DND-41 (cell line): ENCODE measurements at regions not wholly inside any gene's neighbourhood (a gene's known extent, or its start where the extent isn't known, plus 50 kb on each side); places are given as distances from the start of the nearest gene placed in this dataset.

Source experiments
- ATAC-seq: fragments of 200-7000 bp; cut with Tn5 transposase; 3 replicates; pipeline ENCODE4 v1.9.1; 2021; ENCODE audit warnings: low read depth; ENCODE audit not compliant: insufficient read depth
- DNase-seq: peaks from one replicate; pipeline ENCODE4 v3.0.0-alpha.2; 2020
- H2AFZ ChIP-seq: 2 replicates; pipeline ENCODE4 v1.6.0; 2012; ENCODE audit warnings: low read depth, low read length
- H3K27ac ChIP-seq: 2 replicates; pipeline ENCODE4 v1.5.1; 2012; ENCODE audit warnings: low read length, inconsistent platforms
- H3K27me3 ChIP-seq: fragments of 200-600 bp; sonication (generic); 2 replicates; pipeline ENCODE4 v1.6.0; 2012; ENCODE audit warnings: low read length, mild to moderate bottlenecking, inconsistent platforms; ENCODE audit not compliant: insufficient read depth, poor library complexity
- H3K36me3 ChIP-seq: 2 replicates; pipeline ENCODE4 v1.5.1; 2012; ENCODE audit warnings: low read length, inconsistent platforms; ENCODE audit not compliant: insufficient read depth
- H3K4me1 ChIP-seq: 2 replicates; pipeline ENCODE4 v1.5.1; 2012; ENCODE audit warnings: mild to moderate bottlenecking, low read length; ENCODE audit not compliant: insufficient read depth
- H3K4me2 ChIP-seq: 2 replicates; pipeline ENCODE4 v1.6.0; 2012; ENCODE audit warnings: mild to moderate bottlenecking, moderate library complexity, low read length, inconsistent platforms; ENCODE audit not compliant: insufficient read depth
- H3K4me3 ChIP-seq, 2 experiments: fragments of 200-600 bp in 1 of 2; shearing (Covaris generic) in 1 of 2; 2 replicates each; pipeline ENCODE4 v1.5.1; 2012 to 2016; ENCODE audit warnings: inconsistent platforms in 2 of 2, low read length in 2 of 2, mild to moderate bottlenecking in 2 of 2, low read depth in 1 of 2, moderate library complexity in 1 of 2
- H3K79me2 ChIP-seq: 2 replicates; pipeline ENCODE4 v1.6.0; 2012; ENCODE audit warnings: low read length, inconsistent platforms; ENCODE audit not compliant: insufficient read depth
- H3K9ac ChIP-seq: 2 replicates; pipeline ENCODE4 v1.6.0; 2012; ENCODE audit warnings: low read depth, mild to moderate bottlenecking, inconsistent platforms, low read length, moderate library complexity
- H3K9me3 ChIP-seq: 2 replicates; pipeline ENCODE4 v1.5.1; 2012; ENCODE audit warnings: low read length, moderate library complexity, mild to moderate bottlenecking, inconsistent platforms; ENCODE audit not compliant: insufficient read depth, severe bottlenecking
- H4K20me1 ChIP-seq: 2 replicates; pipeline ENCODE4 v1.6.0; 2012; ENCODE audit warnings: low read length; ENCODE audit not compliant: insufficient read depth
- CTCF ChIP-seq: IDR thresholded peaks from 2 replicates; pipeline ENCODE4 v1.5.1; 2012; ENCODE audit warnings: borderline replicate concordance, low read length, moderate library complexity, mild to moderate bottlenecking; ENCODE audit not compliant: poor library complexity, severe bottlenecking; ENCODE audit errors: extremely low read depth
- EZH2 ChIP-seq: IDR thresholded peaks from 3 replicates; pipeline ENCODE4 v1.6.1; 2012; ENCODE audit warnings: borderline replicate concordance, low read depth, mild to moderate bottlenecking, moderate library complexity, low read length, inconsistent platforms; ENCODE audit not compliant: severe bottlenecking

GRCh38 chr5:39560726-39561125 is 135.9 kb upstream of the DAB2 start:
- H3K27me3 ChIP-seq: peaks cover 17% of the 10 kb centered on the region
- no peaks in the 10 kb centered on the region for H3K79me2 ChIP-seq
- no peak for DNase-seq
- no peaks in the 10 kb centered on the region for H3K36me3 ChIP-seq
- no peaks in the 10 kb centered on the region for H3K4me1 ChIP-seq
- TF ChIP-seq CTCF (no peak), EZH2 (no peak)
- no peak overlapping the region for H3K4me3 ChIP-seq
- no peaks in the 10 kb centered on the region for H4K20me1 ChIP-seq
- H3K9me3 ChIP-seq: no peaks in the 10 kb centered on the region
- H3K9ac ChIP-seq: no peak overlapping the region
- no peak overlapping the region for H2AFZ ChIP-seq
- H3K4me2 ChIP-seq: no peak overlapping the region
- ATAC-seq: no peak
- no peak overlapping the region for H3K27ac ChIP-seq

GRCh38 chr5:39559923-39560322 is 135.1 kb upstream of the DAB2 start:
- Histone ChIP-seq H3K9ac (no peak overlapping the region), H3K4me3 (no peak overlapping the region), H3K4me2 (no peak overlapping the region), H3K79me2 (no peaks in the 10 kb centered on the region), H4K20me1 (no peaks in the 10 kb centered on the region), H3K4me1 (no peaks in the 10 kb centered on the region), H3K9me3 (no peaks in the 10 kb centered on the region), H3K36me3 (no peaks in the 10 kb centered on the region), H3K27me3 (peaks cover 10% of the 10 kb centered on the region), H2AFZ (no peak overlapping the region), H3K27ac (no peak overlapping the region)
- DNase-seq: no peak
- TF ChIP-seq EZH2: no peak
- TF ChIP-seq CTCF: no peak
- ATAC-seq: no peak

- DNase-seq: no peak
- ATAC-seq: no peak
These were observed 133.8 kb upstream of the DAB2 start for GRCh38 chr5:39558541-39558940.

More at GRCh38 chr5:39558541-39558940, 133.8 kb upstream of the DAB2 start:
- Histone ChIP-seq H4K20me1 (no peaks in the 10 kb centered on the region), H3K9ac (no peak overlapping the region), H3K79me2 (no peaks in the 10 kb centered on the region), H3K4me3 (no peak overlapping the region), H3K36me3 (no peaks in the 10 kb centered on the region), H2AFZ (no peak overlapping the region), H3K27me3 (peaks cover 7% of the 10 kb centered on the region), H3K27ac (no peak overlapping the region), H3K4me2 (no peak overlapping the region), H3K9me3 (no peaks in the 10 kb centered on the region), H3K4me1 (no peaks in the 10 kb centered on the region)
- TF ChIP-seq EZH2 (no peak), CTCF (no peak)
